C4-2B (cell line): ENCODE measurements at regions not wholly inside any gene's neighbourhood (a gene's known extent, or its start where the extent isn't known, plus 50 kb on each side); places are given as distances from the start of the nearest gene placed in this dataset.

ENCODE experiments used
- H3K27ac ChIP-seq: fragments of 450-650 bp; 2 replicates; pipeline ENCODE4 v1.5.1; 2017
- ZFX ChIP-seq: fragments of 450-650 bp; IDR thresholded peaks from 2 replicates; pipeline ENCODE4 v1.6.1; 2017
- TF ChIP-seq, protein P1 (sequence below): fragments of 450-650 bp; conservative IDR thresholded peaks from 2 replicates; pipeline ENCODE4 v1.5.1; 2017; ENCODE audit warnings: mild to moderate bottlenecking

DNA sequence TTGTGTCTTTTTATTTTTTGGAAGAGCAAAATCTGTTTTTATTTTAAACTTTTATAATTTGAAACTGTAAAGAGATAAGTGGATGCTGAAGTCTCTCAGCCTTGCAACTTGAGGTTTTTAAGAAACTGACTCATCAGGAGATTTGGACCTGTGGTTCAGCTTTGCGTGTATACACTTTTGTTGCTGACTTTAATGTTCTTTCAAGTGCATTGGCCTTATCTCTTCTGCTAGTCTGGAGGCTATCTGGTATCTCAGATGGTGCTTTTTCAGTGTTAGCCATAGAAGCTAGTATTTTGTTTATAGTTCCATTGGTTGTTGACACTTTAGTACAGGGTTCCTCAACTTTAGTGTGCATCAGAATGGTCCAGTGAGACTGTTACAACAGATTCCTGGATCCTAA is 504.0 kb upstream of the SPTLC3 start:
- TF ChIP-seq, protein P1, sequence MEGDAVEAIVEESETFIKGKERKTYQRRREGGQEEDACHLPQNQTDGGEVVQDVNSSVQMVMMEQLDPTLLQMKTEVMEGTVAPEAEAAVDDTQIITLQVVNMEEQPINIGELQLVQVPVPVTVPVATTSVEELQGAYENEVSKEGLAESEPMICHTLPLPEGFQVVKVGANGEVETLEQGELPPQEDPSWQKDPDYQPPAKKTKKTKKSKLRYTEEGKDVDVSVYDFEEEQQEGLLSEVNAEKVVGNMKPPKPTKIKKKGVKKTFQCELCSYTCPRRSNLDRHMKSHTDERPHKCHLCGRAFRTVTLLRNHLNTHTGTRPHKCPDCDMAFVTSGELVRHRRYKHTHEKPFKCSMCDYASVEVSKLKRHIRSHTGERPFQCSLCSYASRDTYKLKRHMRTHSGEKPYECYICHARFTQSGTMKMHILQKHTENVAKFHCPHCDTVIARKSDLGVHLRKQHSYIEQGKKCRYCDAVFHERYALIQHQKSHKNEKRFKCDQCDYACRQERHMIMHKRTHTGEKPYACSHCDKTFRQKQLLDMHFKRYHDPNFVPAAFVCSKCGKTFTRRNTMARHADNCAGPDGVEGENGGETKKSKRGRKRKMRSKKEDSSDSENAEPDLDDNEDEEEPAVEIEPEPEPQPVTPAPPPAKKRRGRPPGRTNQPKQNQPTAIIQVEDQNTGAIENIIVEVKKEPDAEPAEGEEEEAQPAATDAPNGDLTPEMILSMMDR: no peak
- TF ChIP-seq ZFX: no peak
- H3K27ac ChIP-seq: no peak overlapping the region

DNA sequence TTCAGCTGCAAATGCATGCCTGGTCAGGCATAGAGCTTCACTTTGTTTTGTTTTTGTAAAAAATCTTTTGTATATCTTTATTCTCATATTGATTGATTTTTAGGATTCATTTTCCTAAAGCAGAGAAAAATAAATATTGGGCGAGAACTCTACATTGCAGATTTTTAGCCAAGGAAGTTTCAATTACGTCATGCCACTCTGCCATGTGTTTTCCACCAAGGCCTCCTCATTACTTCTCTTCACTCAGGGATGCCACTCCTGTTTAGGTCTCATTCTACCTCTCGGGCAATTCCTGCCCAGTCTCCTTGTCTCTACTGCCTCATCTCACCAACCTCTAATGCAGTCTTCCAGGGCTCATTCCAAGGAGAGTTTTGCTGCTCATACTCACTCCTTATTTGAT is 497.3 kb upstream of the SPTLC3 start:
- TF ChIP-seq, protein P1: no peak
- no peak for TF ChIP-seq ZFX
- no peak overlapping the region for H3K27ac ChIP-seq

DNA sequence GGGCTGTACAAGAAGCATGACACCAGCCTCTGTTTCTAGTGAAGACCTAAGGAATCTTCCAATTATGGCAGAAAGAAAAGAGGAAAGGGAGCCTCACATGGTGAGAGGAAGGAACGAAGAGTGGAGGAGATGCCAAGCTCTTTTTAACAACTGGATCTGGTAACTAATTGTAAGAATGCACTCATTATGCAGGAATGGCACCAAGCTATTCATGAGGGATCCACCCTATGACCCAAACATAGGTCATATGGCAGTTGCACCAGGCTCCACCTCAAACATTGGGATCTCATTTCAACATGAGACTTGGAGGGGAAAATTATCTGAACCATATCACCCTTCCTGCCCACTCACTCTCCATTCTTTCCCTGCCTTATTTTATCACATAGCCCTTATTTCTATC is 496.0 kb upstream of the SPTLC3 start:
- H3K27ac ChIP-seq: no peak overlapping the region
- TF ChIP-seq, protein P1: no peak
- TF ChIP-seq ZFX: no peak

DNA sequence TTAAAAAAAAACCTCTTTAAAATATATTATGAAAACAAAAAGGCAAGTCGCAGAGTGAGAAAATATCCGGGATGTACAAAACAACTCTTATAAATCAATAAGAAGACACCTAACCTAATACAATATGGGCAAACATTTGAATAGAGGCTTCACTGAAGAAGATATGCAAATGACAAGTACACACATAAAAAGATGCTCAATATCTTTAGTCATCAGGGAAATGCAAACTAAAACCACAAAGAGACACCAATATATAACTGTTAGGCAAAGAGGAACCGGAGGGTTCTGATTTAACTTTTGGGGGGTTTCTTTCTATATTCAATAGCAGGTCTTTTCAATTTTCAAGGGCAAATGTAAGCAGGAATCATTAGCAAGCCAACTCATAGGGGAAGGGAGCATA is 480.7 kb upstream of the SPTLC3 start:
- TF ChIP-seq ZFX: no peak
- TF ChIP-seq, protein P1: no peak
- no peak overlapping the region for H3K27ac ChIP-seq

DNA sequence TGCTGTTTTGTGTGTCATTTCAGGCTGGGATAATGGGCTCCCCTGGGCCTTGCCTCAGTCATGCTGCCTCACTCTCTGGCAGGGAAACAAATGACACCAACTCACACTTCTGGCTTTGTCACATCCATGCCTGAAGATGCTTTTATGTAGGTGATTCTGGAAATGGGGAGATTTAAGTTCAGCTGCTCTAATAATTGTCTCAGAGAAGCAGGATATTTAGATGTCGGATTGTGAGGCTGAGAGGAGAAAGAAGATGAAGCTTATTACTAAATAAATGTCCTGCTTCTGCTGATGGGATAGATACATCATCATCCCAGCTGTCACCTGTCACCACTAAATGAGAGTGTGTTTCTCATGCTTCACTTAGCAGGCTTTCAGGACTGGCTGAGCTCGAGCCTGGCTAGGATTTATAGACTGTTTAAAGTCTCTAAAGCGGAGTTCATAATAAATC is 480.2 kb upstream of the SPTLC3 start:
- H3K27ac ChIP-seq: no peak overlapping the region
- TF ChIP-seq, protein P1: no peak
- TF ChIP-seq ZFX: no peak

DNA sequence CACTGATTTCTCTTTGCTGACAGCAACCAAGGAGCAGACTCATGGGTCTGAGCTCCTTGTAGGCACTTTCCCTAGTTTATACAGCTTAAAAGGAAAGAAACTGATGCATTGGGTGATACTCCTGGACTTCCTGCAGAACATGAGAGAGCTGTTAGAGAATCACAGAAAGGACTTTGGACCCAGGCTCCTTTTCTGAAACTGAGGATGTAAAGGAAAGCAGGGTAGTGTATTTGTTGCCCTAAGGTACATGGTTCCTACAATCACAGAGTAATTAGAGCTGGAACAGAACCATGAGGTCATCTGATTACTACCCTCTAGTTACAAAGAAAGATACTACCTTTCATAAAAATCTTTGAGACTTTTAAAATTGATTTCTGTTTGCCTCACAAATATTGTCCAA is 477.1 kb upstream of the SPTLC3 start:
- TF ChIP-seq, protein P1: no peak

DNA sequence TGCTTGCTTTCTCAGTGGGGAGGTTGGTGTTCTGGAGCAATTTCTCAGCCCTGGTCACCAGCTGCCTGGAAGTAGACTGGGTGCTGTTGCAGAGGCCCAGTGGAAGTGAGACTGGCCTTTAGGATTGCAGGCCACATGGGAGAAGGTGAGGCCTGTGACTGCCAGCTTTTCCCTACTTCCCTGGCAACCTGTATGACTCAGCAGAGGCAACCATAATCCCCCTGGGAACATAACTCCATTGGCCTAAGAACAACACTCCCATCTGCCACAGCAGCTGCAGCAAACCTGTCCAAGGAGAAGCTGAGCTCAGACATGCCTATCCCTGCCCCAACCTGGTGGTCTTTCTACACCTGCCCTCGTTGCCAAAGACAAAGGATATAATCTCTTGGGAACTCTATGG is 473.5 kb upstream of the SPTLC3 start:
- no peak overlapping the region for H3K27ac ChIP-seq
- TF ChIP-seq, protein P1: no peak
- TF ChIP-seq ZFX: no peak

More for the DNA sequence above, 477.1 kb upstream of the SPTLC3 start:
- no peak overlapping the region for H3K27ac ChIP-seq
